ENCODE measurements at regions not wholly inside any gene's neighbourhood (a gene's known extent, or its start where the extent isn't known, plus 50 kb on each side); places are given as distances from the start of the nearest gene placed in this dataset.

- TF ChIP-seq RELB (IDR thresholded peaks at IDR 0.05; ENCODE audit: low read depth) (no peak), ATF3 (IDR thresholded peaks at IDR 0.05; ENCODE audit: borderline replicate concordance, extremely low read depth, low read depth, low read length) (no peak), USF2 (IDR thresholded peaks at IDR 0.05; ENCODE audit: borderline replicate concordance, low read depth, low read length) (no peak), EP300 (IDR thresholded peaks at IDR 0.05; ENCODE audit: borderline replicate concordance in 1 of 2, control insufficient read depth in 1 of 2, low read depth in 2 of 2, low read length in 2 of 2) (no peak), GATAD2B (conservative IDR thresholded peaks at IDR 0.05; ENCODE audit: low read depth) (no peak), HDGF (IDR thresholded peaks at IDR 0.05) (no peak)
These were observed 374.9 kb upstream of the IRX1 start (continued) for GRCh38 chr5:3220638-3221288.

GRCh38 chr5:3220201-3220600 is 375.4 kb upstream of the IRX1 start:
- no peaks in the 10 kb centered on the region for H3K27me3 ChIP-seq (replicated peaks in 1 of 2; ENCODE audit: control insufficient read depth in 2 of 2, insufficient read depth in 2 of 2, low read length in 1 of 2)
- SMC1A ChIA-PET (ENCODE audit: uncharacterized antibody, unreplicated experiment), result no interaction called here
- TF ChIP-seq MTA2 (IDR thresholded peaks at IDR 0.05; ENCODE audit: low read depth), result no peak
- TF ChIP-seq, protein P1, sequence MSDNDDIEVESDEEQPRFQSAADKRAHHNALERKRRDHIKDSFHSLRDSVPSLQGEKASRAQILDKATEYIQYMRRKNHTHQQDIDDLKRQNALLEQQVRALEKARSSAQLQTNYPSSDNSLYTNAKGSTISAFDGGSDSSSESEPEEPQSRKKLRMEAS (IDR thresholded peaks at IDR 0.05; ENCODE audit: low read depth, low read length), result no peak
- no peak for TF ChIP-seq ZNF274 (IDR thresholded peaks at IDR 0.05; ENCODE audit: insufficient read depth, insufficient read length)
- TF ChIP-seq TCF7 (IDR thresholded peaks at IDR 0.05; ENCODE audit: borderline replicate concordance), result no peak
- no peak for TF ChIP-seq SMC3 (IDR thresholded peaks at IDR 0.05; ENCODE audit: borderline replicate concordance, low read length)
- TF ChIP-seq BACH1 (IDR thresholded peaks at IDR 0.05; ENCODE audit: borderline replicate concordance), result no peak
- TF ChIP-seq, protein P2, sequence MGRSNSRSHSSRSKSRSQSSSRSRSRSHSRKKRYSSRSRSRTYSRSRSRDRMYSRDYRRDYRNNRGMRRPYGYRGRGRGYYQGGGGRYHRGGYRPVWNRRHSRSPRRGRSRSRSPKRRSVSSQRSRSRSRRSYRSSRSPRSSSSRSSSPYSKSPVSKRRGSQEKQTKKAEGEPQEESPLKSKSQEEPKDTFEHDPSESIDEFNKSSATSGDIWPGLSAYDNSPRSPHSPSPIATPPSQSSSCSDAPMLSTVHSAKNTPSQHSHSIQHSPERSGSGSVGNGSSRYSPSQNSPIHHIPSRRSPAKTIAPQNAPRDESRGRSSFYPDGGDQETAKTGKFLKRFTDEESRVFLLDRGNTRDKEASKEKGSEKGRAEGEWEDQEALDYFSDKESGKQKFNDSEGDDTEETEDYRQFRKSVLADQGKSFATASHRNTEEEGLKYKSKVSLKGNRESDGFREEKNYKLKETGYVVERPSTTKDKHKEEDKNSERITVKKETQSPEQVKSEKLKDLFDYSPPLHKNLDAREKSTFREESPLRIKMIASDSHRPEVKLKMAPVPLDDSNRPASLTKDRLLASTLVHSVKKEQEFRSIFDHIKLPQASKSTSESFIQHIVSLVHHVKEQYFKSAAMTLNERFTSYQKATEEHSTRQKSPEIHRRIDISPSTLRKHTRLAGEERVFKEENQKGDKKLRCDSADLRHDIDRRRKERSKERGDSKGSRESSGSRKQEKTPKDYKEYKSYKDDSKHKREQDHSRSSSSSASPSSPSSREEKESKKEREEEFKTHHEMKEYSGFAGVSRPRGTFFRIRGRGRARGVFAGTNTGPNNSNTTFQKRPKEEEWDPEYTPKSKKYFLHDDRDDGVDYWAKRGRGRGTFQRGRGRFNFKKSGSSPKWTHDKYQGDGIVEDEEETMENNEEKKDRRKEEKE (IDR thresholded peaks at IDR 0.05), result no peak
- no peak for TF ChIP-seq NR2C2 (IDR thresholded peaks at IDR 0.05; ENCODE audit: borderline replicate concordance, control insufficient read depth, insufficient read length, low read depth)
- TF ChIP-seq IRF4 (IDR thresholded peaks at IDR 0.05; ENCODE audit: low read depth, low read length), result no peak
- TF ChIP-seq SIX5 (IDR thresholded peaks at IDR 0.05; ENCODE audit: low read depth, low read length, severe bottlenecking), result no peak
- TF ChIP-seq MYB (IDR thresholded peaks at IDR 0.05; ENCODE audit: borderline replicate concordance, low read depth, low read length), result no peak
- no peak for TF ChIP-seq NFYB (IDR thresholded peaks at IDR 0.05; ENCODE audit: insufficient read depth, low read depth, low read length)

More at GRCh38 chr5:3220201-3220600, 375.4 kb upstream of the IRX1 start:
- Histone ChIP-seq H4K20me1 (ENCODE audit: control insufficient read depth, insufficient read depth) (no peaks in the 10 kb centered on the region), H3K27ac (ENCODE audit: control insufficient read depth, insufficient read depth) (no peak overlapping the region), H2AFZ (ENCODE audit: control insufficient read depth, low read depth, low read length) (no peak overlapping the region), H3K4me1 (ENCODE audit: control insufficient read depth, insufficient read depth, low read length) (no peaks in the 10 kb centered on the region), H3K4me3 (no peak overlapping the region), H3K9ac (ENCODE audit: control insufficient read depth, insufficient read depth, low read length) (no peak overlapping the region), H3K4me2 (ENCODE audit: control insufficient read depth, insufficient read depth) (no peak overlapping the region), H3K36me3 (ENCODE audit: control insufficient read depth in 2 of 2, insufficient read depth in 2 of 2, low read length in 1 of 2) (no peaks in the 10 kb centered on the region), H3K79me2 (ENCODE audit: control insufficient read depth, insufficient read depth, low read length) (no peaks in the 10 kb centered on the region), H3K9me3 (replicated peaks; ENCODE audit: control insufficient read depth, insufficient read depth, low read length) (no peaks in the 10 kb centered on the region; the same call in 2 of the 3 replicates)
- ChIA-PET RAD21 (ENCODE audit: unreplicated experiment) (no interaction called here), POLR2A (no interaction called here), CTCF (no interaction called here)
- in situ Hi-C loops (cut with MboI), result no loop called here
- no peak for FAIRE-seq
- DNase-seq (ENCODE audit: low read depth, low spot score), result no peak
- no peak for ATAC-seq
- 55% methylated on average over 13 of the region's 13 CpGs for WGBS (ENCODE audit: insufficient coverage, insufficient replicate concordance, low lambda C conversion rate, missing lambda C conversion rate)
- intact Hi-C loops (cut with micrococcal nuclease; ENCODE audit: unreplicated experiment), result no loop called here
- no TSS peak for BruUV-seq (replicated peaks)
